ENCODE measurements at regions not wholly inside any gene's neighbourhood (a gene's known extent, or its start where the extent isn't known, plus 50 kb on each side); places are given as distances from the start of the nearest gene placed in this dataset.

- peak; percentile 63 for DNase-seq (ENCODE audit: low read depth, low spot score)
- TF ChIP-seq CTCF (IDR thresholded peaks at IDR 0.05; ENCODE audit: insufficient read depth, low read length, missing control alignments): no peak
- no peak overlapping the region for H3K4me3 ChIP-seq (ENCODE audit: low read depth, low read length)
- ChIA-PET POLR2A (interaction anchor here (0.7 to 1.4 kb wide), 5 partner anchors 15 to 202 kb away, joined by 3 to 5 read pairs (median 3); no protein-coding TSS in a partner anchor), CTCF (interaction anchor here (0.7 to 4.2 kb wide), 8 partner anchors 9 to 302 kb away, joined by 3 to 22 read pairs (median 4); no protein-coding TSS in a partner anchor)
Observed at GRCh38 chr9:16138561-16139491, 586.0 kb downstream of the CCDC171 start.

- no peak overlapping the region for H3K4me3 ChIP-seq (ENCODE audit: low read depth, low read length)
- POLR2A ChIA-PET: interaction anchor here (0.7 kb wide), 1 partner anchor 203 kb away, joined by 3 read pairs; no protein-coding TSS in a partner anchor
- CTCF ChIA-PET: interaction anchor here (0.9 to 2.6 kb wide), 2 partner anchors 10 to 303 kb away, joined by 4 to 7 read pairs; no protein-coding TSS in a partner anchor
- no peak for TF ChIP-seq CTCF (IDR thresholded peaks at IDR 0.05; ENCODE audit: insufficient read depth, low read length, missing control alignments)
- DNase-seq (ENCODE audit: low read depth, low spot score): no peak
Observed at GRCh38 chr9:16139774-16140173, 586.9 kb downstream of the CCDC171 start.

GRCh38 chr9:16143310-16143709, 590.5 kb downstream of the CCDC171 start:
- CTCF ChIA-PET: interaction anchor here (0.9 to 1.5 kb wide), 3 partner anchors 10 to 271 kb away, joined by 3 to 12 read pairs (median 6); no protein-coding TSS in a partner anchor
- TF ChIP-seq CTCF (IDR thresholded peaks at IDR 0.05; ENCODE audit: insufficient read depth, low read length, missing control alignments): no peak
- POLR2A ChIA-PET: no interaction called here
- H3K4me3 ChIP-seq (ENCODE audit: low read depth, low read length): no peak overlapping the region
- DNase-seq (ENCODE audit: low read depth, low spot score): no peak

- DNase-seq (ENCODE audit: low read depth, low spot score): no peak
- no peak overlapping the region for H3K4me3 ChIP-seq (ENCODE audit: low read depth, low read length)
- TF ChIP-seq CTCF (IDR thresholded peaks at IDR 0.05; ENCODE audit: insufficient read depth, low read length, missing control alignments): no peak
- ChIA-PET POLR2A (no interaction called here), CTCF (interaction anchor here (0.9 to 1.5 kb wide), 3 partner anchors 8 to 11 kb away, joined by 4 to 12 read pairs (median 5); no protein-coding TSS in a partner anchor)
Observed at GRCh38 chr9:16143947-16144890, 591.4 kb downstream of the CCDC171 start.

GRCh38 chr9:16145196-16145950, 592.5 kb downstream of the CCDC171 start:
- no peak overlapping the region for H3K4me3 ChIP-seq (ENCODE audit: low read depth, low read length)
- no peak for DNase-seq (ENCODE audit: low read depth, low spot score)
- CTCF ChIA-PET: interaction anchor here (0.9 to 1.4 kb wide), 2 partner anchors 9 kb away, joined by 4 to 5 read pairs; no protein-coding TSS in a partner anchor
- TF ChIP-seq CTCF (IDR thresholded peaks at IDR 0.05; ENCODE audit: insufficient read depth, low read length, missing control alignments): no peak
- POLR2A ChIA-PET: interaction anchor here (0.6 kb wide), 1 partner anchor 27 kb away, joined by 3 read pairs; no protein-coding TSS in a partner anchor

All from AG04449 (cell line).